HEK293 (cell line): ENCODE measurements at regions not wholly inside any gene's neighbourhood (a gene's known extent, or its start where the extent isn't known, plus 50 kb on each side); places are given as distances from the start of the nearest gene placed in this dataset.

Experiments
- CTCF ChIA-PET: fragments of 350-600 bp; formaldehyde crosslinking; extraction: SDS; loops from one replicate; lab custom pipeline; 2021; ENCODE audit warnings: antibody characterized with exemption; lab: Yijun Ruan, JAX
- POLR2A ChIA-PET: fragments of 300-600 bp; formaldehyde crosslinking; extraction: SDS; loops from one replicate; lab custom pipeline; 2020; ENCODE audit warnings: antibody characterized with exemption, inconsistent platforms; lab: Yijun Ruan, JAX
- H3K27ac ChIP-seq: fragments of 200-500 bp; sonication (Bioruptor generic); 2 replicates; pipeline ENCODE4 v1.5.1; 2014; ENCODE audit warnings: low read depth, low read length, control low read depth, inconsistent platforms; ENCODE audit errors: extremely low read depth
- H3K36me3 ChIP-seq, 2 experiments: fragments of 200-500 bp in 1 of 2; sonication (Bioruptor generic) in 1 of 2; 1 replicate in 1 of 2; 2 replicates in 1 of 2; pipeline ENCODE4 v1.5.1; 2014 to 2017; ENCODE audit warnings: inconsistent platforms in 2 of 2, low read length in 2 of 2; ENCODE audit not compliant: control insufficient read depth in 2 of 2, insufficient read depth in 1 of 2
- H3K4me1 ChIP-seq: fragments of 200-500 bp; sonication (Bioruptor generic); 2 replicates; pipeline ENCODE4 v1.5.1; 2014; ENCODE audit warnings: mild to moderate bottlenecking, low read length, inconsistent platforms; ENCODE audit not compliant: control insufficient read depth, insufficient read depth
- H3K4me3 ChIP-seq: 2 replicates; pipeline ENCODE4 v1.5.1; 2011; ENCODE audit warnings: low read depth, mild to moderate bottlenecking, control low read depth, low read length, moderate library complexity
- H3K9me3 ChIP-seq: fragments of 200-500 bp; sonication (Bioruptor generic); 2 replicates; pipeline ENCODE4 v1.5.1; 2014; ENCODE audit warnings: low read depth, low read length, inconsistent platforms; ENCODE audit not compliant: control insufficient read depth, insufficient read depth
- KLF9 ChIP-seq: fragments of 450-650 bp; formaldehyde crosslinking; IDR thresholded peaks from 2 replicates; pipeline ENCODE4 v1.5.1; 2016; ENCODE audit warnings: missing biosample characterization, missing genetic modification characterization, low read depth
- MEIS1 ChIP-seq: sonication (generic); formaldehyde crosslinking; IDR thresholded peaks from 2 replicates; pipeline ENCODE4 v1.8.1; 2022; ENCODE audit warnings: missing genetic modification reagents, mild to moderate bottlenecking, borderline replicate concordance
- MYNN ChIP-seq: fragments of 450-650 bp; formaldehyde crosslinking; IDR thresholded peaks from 2 replicates; pipeline ENCODE4 v1.5.1; 2016; ENCODE audit warnings: missing biosample characterization, missing genetic modification characterization, borderline replicate concordance
- SP3 ChIP-seq: fragments of 450-650 bp; formaldehyde crosslinking; IDR thresholded peaks from 2 replicates; pipeline ENCODE4 v1.5.1; 2016; ENCODE audit warnings: missing biosample characterization, missing genetic modification characterization
- ZFHX2 ChIP-seq: fragments of 450-650 bp; formaldehyde crosslinking; conservative IDR thresholded peaks from 2 replicates; pipeline ENCODE4 v1.5.1; 2016; ENCODE audit warnings: missing biosample characterization, missing genetic modification characterization
- ZNF112 ChIP-seq: fragments of 450-650 bp; formaldehyde crosslinking; IDR thresholded peaks from 2 replicates; pipeline ENCODE4 v1.5.0; 2017; ENCODE audit warnings: missing biosample characterization, missing genetic modification characterization
- ZNF48 ChIP-seq: fragments of 450-650 bp; formaldehyde crosslinking; IDR thresholded peaks from 2 replicates; pipeline ENCODE4 v1.5.1; 2016; ENCODE audit warnings: missing biosample characterization, missing genetic modification characterization
- ZNF658 ChIP-seq: fragments of 450-650 bp; formaldehyde crosslinking; IDR thresholded peaks from 2 replicates; pipeline ENCODE4; 2016; ENCODE audit warnings: missing biosample characterization, missing genetic modification characterization
- ZNF76 ChIP-seq: fragments of 450-650 bp; formaldehyde crosslinking; IDR thresholded peaks from 2 replicates; pipeline ENCODE4; 2016; ENCODE audit warnings: low read depth, missing biosample characterization, missing genetic modification characterization, borderline replicate concordance
- ZNF791 ChIP-seq: fragments of 450-650 bp; formaldehyde crosslinking; IDR thresholded peaks from 2 replicates; pipeline ENCODE4 v1.5.1; 2016; ENCODE audit warnings: missing biosample characterization, missing genetic modification characterization
- ZNF830 ChIP-seq: fragments of 450-650 bp; IDR thresholded peaks from 2 replicates; pipeline ENCODE4 v1.5.0; 2018; ENCODE audit warnings: missing biosample characterization, missing genetic modification characterization, low read depth, mild to moderate bottlenecking, moderate library complexity
- TF ChIP-seq, protein P1 (sequence below): fragments of 450-650 bp; formaldehyde crosslinking; IDR thresholded peaks from 2 replicates; pipeline ENCODE4 v1.5.1; 2017; ENCODE audit warnings: missing biosample characterization, missing genetic modification characterization
- TF ChIP-seq, protein P2 (sequence below): fragments of 450-650 bp; formaldehyde crosslinking; conservative IDR thresholded peaks from 2 replicates; pipeline ENCODE4 v1.5.1; 2016; ENCODE audit warnings: low read depth, missing biosample characterization, missing genetic modification characterization
- TF ChIP-seq, protein P3 (sequence below): fragments of 450-650 bp; formaldehyde crosslinking; IDR thresholded peaks from 2 replicates; pipeline ENCODE4 v1.5.1; 2016; ENCODE audit warnings: missing biosample characterization, missing genetic modification characterization, borderline replicate concordance

DNA sequence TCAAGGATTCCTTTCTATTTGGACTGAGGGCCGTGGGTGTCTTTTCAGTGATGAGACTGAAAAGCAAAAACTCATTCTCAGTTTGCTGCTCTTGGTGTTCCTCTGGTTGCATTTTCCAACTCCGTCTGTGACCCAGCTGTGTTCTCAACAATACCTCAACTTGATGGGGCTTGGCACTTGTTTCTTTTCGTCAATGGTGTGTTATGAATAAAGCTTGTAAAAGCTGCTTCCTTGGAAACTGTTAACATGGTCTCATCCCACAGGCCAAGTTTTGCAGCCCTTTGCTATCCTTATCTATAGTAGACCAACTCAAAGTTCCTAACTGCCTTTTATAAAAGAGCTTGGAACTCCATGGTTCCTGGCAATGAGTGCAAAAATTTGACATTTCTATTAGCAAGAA, 142.5 kb upstream of the UBE2E1 start:
- ChIA-PET POLR2A (no interaction called here), CTCF (interaction anchor here (0.7 kb wide), 1 partner anchor 26 kb away, joined by 6 read pairs; no protein-coding TSS in a partner anchor)
- no peak overlapping the region for H3K27ac ChIP-seq
- H3K9me3 ChIP-seq = no peaks in the 10 kb centered on the region
- no peak overlapping the region for H3K4me3 ChIP-seq
- TF ChIP-seq ZNF658 (tag by site-specific recombination) = no peak
- no peak for TF ChIP-seq ZNF48
- TF ChIP-seq, protein P1, sequence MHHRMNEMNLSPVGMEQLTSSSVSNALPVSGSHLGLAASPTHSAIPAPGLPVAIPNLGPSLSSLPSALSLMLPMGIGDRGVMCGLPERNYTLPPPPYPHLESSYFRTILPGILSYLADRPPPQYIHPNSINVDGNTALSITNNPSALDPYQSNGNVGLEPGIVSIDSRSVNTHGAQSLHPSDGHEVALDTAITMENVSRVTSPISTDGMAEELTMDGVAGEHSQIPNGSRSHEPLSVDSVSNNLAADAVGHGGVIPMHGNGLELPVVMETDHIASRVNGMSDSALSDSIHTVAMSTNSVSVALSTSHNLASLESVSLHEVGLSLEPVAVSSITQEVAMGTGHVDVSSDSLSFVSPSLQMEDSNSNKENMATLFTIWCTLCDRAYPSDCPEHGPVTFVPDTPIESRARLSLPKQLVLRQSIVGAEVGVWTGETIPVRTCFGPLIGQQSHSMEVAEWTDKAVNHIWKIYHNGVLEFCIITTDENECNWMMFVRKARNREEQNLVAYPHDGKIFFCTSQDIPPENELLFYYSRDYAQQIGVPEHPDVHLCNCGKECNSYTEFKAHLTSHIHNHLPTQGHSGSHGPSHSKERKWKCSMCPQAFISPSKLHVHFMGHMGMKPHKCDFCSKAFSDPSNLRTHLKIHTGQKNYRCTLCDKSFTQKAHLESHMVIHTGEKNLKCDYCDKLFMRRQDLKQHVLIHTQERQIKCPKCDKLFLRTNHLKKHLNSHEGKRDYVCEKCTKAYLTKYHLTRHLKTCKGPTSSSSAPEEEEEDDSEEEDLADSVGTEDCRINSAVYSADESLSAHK (tag by site-specific recombination) = no peak
- no peak for TF ChIP-seq MEIS1
- TF ChIP-seq ZNF791 (tag by site-specific recombination) = no peak
- no peak for TF ChIP-seq ZNF830
- TF ChIP-seq, protein P2, sequence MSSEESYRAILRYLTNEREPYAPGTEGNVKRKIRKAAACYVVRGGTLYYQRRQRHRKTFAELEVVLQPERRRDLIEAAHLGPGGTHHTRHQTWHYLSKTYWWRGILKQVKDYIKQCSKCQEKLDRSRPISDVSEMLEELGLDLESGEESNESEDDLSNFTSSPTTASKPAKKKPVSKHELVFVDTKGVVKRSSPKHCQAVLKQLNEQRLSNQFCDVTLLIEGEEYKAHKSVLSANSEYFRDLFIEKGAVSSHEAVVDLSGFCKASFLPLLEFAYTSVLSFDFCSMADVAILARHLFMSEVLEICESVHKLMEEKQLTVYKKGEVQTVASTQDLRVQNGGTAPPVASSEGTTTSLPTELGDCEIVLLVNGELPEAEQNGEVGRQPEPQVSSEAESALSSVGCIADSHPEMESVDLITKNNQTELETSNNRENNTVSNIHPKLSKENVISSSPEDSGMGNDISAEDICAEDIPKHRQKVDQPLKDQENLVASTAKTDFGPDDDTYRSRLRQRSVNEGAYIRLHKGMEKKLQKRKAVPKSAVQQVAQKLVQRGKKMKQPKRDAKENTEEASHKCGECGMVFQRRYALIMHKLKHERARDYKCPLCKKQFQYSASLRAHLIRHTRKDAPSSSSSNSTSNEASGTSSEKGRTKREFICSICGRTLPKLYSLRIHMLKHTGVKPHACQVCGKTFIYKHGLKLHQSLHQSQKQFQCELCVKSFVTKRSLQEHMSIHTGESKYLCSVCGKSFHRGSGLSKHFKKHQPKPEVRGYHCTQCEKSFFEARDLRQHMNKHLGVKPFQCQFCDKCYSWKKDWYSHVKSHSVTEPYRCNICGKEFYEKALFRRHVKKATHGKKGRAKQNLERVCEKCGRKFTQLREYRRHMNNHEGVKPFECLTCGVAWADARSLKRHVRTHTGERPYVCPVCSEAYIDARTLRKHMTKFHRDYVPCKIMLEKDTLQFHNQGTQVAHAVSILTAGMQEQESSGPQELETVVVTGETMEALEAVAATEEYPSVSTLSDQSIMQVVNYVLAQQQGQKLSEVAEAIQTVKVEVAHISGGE (tag by site-specific recombination) = no peak
- no peak for TF ChIP-seq ZNF76
- no peaks in the 10 kb centered on the region for H3K4me1 ChIP-seq
- no peaks in the 10 kb centered on the region for H3K36me3 ChIP-seq

DNA sequence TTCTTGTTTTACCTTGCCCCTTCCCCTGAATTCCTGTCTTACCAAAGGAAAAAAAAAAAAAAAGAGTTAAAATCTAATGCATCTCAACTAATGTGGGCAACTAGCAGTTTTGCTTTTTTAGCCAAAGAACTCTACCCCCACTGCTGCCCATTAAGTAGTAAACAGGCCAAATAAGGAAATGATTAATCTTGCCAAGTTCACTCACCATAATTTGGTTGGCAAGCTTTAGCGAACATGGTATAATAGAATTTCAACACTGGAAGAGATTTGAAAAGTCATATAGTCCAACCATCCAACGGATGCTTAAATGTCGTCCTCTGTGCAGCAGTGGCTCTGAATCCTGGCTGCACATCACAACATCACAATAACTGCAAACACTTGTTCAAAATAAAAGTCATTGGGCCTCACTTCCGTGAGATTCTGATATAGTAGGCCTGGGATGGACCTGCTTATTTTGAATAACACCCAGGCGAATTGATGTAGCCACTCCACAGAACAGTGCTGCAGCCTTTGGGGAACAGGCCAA, 142.0 kb upstream of the UBE2E1 start:
- H3K9me3 ChIP-seq = no peaks in the 10 kb centered on the region
- ChIA-PET POLR2A (interaction anchor here (0.6 kb wide), 1 partner anchor 33 kb away, joined by 3 read pairs; no protein-coding TSS in a partner anchor), CTCF (interaction anchor here (0.7 kb wide), 2 partner anchors 26 to 219 kb away, joined by 4 to 6 read pairs; no protein-coding TSS in a partner anchor)
- H3K4me3 ChIP-seq = no peak overlapping the region
- H3K36me3 ChIP-seq = no peaks in the 10 kb centered on the region
- TF ChIP-seq ZNF112 (no peak), MYNN (tag by site-specific recombination) (0 out of 2 replicates have a peak, but pooled peaks have one; percentile 32)
- no peak overlapping the region for H3K27ac ChIP-seq
- 0 out of 2 replicates have a peak, but pooled peaks cover 1% of the 10 kb centered on the region for H3K4me1 ChIP-seq

DNA sequence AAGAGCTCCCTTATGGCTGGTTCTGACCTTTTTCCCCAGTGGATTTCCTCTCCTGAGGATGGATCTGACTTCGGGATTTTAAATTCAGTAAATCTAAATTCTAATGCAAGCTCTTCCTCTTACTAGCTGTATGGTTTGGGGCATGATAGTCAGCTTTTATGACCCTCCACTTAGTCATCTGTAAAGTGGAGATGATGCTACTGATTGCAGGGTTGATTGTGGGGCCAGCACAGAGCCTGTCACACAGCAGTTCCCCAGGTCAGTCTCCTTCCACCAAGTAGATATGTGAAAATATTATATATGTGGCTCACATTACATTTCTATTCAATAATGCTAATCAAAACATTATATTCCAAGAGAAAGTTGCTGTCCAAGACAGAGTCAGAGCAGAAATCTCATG, 141.3 kb upstream of the UBE2E1 start:
- POLR2A ChIA-PET = interaction anchor here (0.6 kb wide), 1 partner anchor 34 kb away, joined by 3 read pairs; no protein-coding TSS in a partner anchor
- no peak overlapping the region for H3K4me3 ChIP-seq
- TF ChIP-seq SP3 (no peak), ZFHX2 (tag by site-specific recombination) (no peak), KLF9 (tag by site-specific recombination) (no peak)
- TF ChIP-seq, protein P3, sequence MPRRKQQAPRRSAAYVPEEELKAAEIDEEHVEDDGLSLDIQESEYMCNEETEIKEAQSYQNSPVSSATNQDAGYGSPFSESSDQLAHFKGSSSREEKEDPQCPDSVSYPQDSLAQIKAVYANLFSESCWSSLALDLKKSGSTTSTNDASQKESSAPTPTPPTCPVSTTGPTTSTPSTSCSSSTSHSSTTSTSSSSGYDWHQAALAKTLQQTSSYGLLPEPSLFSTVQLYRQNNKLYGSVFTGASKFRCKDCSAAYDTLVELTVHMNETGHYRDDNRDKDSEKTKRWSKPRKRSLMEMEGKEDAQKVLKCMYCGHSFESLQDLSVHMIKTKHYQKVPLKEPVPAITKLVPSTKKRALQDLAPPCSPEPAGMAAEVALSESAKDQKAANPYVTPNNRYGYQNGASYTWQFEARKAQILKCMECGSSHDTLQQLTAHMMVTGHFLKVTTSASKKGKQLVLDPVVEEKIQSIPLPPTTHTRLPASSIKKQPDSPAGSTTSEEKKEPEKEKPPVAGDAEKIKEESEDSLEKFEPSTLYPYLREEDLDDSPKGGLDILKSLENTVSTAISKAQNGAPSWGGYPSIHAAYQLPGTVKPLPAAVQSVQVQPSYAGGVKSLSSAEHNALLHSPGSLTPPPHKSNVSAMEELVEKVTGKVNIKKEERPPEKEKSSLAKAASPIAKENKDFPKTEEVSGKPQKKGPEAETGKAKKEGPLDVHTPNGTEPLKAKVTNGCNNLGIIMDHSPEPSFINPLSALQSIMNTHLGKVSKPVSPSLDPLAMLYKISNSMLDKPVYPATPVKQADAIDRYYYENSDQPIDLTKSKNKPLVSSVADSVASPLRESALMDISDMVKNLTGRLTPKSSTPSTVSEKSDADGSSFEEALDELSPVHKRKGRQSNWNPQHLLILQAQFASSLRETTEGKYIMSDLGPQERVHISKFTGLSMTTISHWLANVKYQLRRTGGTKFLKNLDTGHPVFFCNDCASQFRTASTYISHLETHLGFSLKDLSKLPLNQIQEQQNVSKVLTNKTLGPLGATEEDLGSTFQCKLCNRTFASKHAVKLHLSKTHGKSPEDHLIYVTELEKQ (tag by site-specific recombination) = no peak
- no peaks in the 10 kb centered on the region for H3K9me3 ChIP-seq
- no peak overlapping the region for H3K27ac ChIP-seq
- CTCF ChIA-PET = interaction anchor here (0.7 kb wide), 1 partner anchor 219 kb away, joined by 4 read pairs; no protein-coding TSS in a partner anchor
- no peaks in the 10 kb centered on the region for H3K36me3 ChIP-seq
- 0 out of 2 replicates have a peak, but pooled peaks cover 3% of the 10 kb centered on the region for H3K4me1 ChIP-seq
